Activated CD4-positive, alpha-beta T cell treated with anti-CD3 and anti-CD28 coated beads, Interleukin-2, amount 50 U/mL, for 1 hour (primary cell): ENCODE measurements at regions not wholly inside any gene's neighbourhood (a gene's known extent, or its start where the extent isn't known, plus 50 kb on each side); places are given as distances from the start of the nearest gene placed in this dataset.

ENCODE experiments used
- DNase-seq: peaks from one replicate; pipeline ENCODE4 v3.0.0-alpha.2; 2020

- no peak for DNase-seq
Measured at GRCh38 chr18:38899252-38899651, 1333.7 kb upstream of the CELF4 start.

GRCh38 chr18:38898167-38898566, 1332.6 kb upstream of the CELF4 start:
- DNase-seq, result no peak

GRCh38 chr18:38895560-38895959, 1330.0 kb upstream of the CELF4 start:
- DNase-seq, result no peak

DNA sequence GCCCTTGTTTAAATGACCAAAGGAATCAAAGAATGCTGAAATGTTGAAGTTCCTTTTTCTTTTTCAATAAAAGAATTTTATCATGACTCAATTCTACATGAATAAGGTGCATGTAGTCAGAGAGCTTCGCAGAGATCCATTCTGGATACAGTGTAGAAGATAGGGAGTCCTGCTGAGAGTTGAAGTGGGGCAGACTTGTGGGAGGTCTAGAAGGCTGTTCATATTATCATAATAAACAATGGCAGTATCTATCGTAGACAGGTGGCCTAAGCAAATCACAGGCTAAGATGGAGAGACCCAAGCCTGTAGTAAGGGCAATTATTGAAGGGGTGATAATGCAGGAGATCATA, 1322.0 kb upstream of the CELF4 start:
- no peak for DNase-seq

DNA sequence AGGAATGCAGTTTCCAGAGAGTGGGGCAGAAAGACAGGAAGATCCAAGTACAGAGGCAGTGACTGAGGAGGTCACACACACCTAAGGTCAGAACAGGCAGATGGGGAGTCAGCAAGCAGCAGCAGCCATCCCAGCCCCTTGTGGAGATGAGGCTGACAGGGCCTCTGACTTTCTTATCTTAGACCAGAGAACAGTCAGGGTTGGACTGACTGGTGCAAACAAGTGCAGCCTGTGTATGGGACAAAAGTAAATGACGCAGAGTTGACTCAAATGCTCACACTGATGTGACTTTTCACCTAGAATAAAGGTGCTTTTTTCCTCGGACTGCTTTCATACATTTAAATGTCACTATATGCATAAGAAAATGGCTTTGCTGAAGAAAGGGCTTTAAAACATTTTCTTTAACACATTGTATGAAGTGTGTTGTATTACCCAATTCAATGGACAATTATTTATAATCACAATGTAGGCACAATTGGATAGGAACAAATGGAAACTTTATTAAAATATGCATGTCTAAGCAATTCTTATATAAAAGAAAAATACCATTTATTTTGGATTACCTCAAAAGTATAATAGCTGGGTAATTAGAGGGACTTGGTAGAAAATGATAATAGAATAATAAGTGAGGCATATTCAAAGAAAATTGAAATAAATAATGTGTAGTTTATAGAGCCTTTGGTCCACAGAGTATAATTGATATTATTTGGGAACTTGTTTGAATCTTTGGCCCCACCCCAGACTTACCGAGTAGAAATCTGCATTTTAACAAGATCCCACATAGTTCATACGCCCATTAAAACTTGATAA, 1321.5 kb upstream of the CELF4 start:
- no peak for DNase-seq

DNA sequence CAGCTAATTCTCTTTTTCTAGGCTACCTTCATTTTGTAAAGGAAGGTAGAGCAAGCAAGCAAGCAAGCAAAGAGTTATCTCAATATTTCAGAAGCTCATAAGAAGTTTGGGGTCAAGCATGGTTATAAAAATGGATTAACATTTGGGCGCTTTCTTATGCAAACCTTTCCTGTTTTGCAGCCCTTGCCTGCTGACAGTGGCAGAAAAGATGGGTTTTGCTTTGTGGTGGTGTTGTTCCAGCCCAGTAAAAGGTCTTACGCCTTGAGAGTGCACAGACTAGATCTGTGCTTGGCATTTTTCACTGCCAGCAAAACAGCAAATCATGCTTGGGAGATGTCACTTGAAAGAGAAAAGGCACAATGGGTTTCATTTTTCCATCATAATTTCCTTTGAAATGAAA, 1320.6 kb upstream of the CELF4 start:
- DNase-seq, result no peak

- DNase-seq, result no peak
Measured at GRCh38 chr18:38884050-38884449, 1318.5 kb upstream of the CELF4 start.

DNA sequence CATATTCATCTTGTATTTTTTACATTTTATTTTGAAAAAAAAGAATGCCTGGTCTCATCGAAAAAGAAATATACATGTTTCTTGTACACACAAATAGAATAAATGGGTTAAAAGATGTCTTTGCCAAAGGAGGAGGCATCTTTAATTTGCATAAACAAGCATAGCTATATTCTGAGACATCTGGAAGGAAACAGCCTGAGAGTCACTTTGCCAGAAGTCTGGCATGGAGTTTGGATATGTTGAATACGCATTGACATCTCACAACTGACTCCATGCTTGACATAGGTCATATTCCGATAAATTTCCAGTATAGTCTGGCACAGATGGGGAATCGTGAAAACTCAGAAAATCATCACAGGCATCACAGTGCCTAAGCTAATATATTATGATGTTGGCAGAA, 1317.5 kb upstream of the CELF4 start:
- no peak for DNase-seq

DNA sequence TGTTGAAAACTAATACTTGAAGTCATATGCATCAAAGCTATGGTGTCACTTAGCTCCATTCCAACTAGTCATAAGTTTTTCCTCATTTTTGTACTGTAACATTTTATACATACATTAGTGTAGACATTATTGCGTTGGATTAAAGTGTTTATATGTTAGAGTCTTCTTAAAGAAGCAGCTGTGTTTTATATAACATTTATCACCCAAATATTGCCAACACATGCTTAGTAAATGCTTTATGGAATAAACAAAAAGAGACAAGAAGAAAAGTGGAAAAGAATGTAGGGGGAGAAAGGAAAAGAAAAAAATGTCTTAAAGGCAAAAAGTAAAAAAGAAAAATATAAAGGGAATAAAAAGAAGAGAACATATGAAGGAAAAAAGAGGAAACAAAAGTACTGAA, 1314.3 kb upstream of the CELF4 start:
- DNase-seq, result no peak

- DNase-seq, result no peak
Measured at GRCh38 chr18:38872342-38872741, 1306.7 kb upstream of the CELF4 start.

DNA sequence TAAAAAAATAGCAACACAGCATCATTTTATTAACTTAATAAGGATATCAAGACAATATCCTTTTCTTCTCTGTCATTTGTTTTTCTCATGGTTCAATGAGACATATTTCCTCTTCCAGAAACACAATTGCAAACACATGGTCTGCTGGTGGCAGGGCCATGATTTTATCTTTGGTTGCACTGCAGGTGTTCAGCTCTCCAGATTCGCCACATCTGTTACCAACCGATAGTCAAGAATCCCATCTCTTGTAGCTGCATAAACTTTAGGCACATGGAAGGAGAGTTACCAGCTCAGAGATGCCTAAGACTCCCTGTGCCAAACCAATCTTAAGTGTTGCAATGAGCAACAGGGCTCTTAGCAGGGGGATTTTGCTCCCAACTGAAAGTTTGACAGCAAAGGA, 1303.2 kb upstream of the CELF4 start:
- DNase-seq, result no peak

GRCh38 chr18:38867680-38868079, 1302.1 kb upstream of the CELF4 start:
- no peak for DNase-seq

DNA sequence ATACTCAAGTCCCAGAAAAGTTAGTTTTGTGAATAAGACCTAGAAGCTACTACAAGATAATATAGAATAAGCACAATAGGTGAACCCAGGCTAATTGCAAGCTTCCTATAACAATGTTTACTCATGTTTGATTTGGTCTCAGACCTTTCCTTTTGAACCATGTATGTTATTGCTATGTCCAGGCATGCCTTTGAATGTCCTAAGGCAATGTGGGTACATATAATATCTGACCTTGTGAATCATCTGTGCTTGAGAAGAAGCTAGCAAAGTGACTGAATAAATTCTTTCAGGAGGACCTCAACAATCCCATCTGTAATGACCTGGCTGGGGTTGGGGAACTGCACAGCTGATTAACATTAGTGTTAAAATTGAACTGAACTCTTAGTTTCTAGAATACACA, 1285.9 kb upstream of the CELF4 start:
- no peak for DNase-seq

DNA sequence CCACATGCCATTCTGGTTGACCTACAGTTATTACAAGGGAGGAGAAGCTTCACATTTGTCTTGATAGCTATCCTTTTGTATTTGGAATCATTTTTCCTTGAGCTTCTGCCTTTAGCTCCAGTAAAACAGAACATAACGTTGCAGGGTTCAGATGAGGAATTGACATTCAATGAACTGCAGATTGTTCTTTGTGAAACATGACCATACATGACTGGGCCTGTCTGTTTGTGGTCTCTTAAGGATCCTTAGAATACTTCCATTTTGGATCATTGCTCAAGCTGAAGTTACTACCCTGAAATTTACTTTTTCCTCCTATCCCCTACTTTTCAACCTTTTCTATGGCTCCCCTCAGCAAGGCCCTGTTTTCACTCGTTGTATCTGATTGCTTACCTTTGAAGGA, 1281.7 kb upstream of the CELF4 start:
- DNase-seq, result no peak

DNA sequence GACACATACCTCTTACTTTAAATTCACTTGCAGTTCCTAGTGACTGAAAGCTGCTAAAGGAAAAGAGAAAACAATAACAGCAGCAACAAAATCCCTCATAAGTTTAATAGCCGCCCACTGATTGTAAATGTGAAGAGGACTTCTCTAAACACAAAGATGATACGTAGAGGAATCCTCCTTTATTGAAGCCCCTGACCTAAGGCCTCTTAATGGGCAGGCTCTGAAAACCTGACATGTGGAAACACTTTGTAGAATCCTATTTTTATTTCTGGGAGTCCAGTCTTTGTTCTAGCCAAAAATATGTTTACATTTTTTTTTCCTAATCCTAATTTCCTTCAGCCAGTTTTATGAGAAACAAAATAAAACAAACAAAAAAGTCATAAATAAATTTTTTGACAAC, 1277.7 kb upstream of the CELF4 start:
- DNase-seq, result no peak

DNA sequence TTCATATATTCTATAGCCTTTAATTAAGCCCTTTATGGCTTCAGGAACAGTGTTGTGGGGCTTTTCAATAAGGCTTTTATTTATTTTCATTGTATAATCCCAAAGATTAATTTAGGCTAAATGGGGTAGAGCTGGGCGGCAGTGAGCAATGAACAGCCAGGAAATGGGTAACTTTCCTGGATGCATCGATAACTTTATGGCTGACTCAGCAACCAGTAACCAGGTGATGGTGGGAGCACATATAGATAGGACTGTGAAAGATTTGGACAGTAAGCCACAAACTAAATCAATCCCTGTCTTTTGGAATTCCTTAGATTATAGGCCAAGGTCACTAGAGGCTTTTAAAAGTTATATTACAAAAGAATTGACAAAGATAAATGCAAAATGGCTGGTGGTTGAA, 1260.6 kb upstream of the CELF4 start:
- no peak for DNase-seq

DNA sequence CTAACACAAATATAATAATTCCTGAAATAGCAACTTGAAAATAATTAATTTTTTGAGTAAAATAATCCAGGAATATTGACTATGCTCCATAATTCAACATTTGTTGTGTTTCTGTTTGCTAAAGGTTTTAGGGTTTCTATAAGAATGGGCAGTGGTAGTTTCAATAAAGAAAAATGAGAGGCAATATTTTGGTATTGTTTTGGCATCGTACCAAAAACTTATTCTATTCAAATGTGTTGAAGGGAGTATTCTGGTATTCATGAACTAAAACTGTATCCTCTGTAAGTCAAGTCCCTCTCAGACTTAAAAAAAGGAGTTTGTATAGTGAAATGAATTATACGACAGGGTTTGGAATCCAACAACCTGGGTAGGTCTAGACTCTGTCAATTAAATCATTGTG, 1245.6 kb upstream of the CELF4 start:
- DNase-seq, result no peak

DNA sequence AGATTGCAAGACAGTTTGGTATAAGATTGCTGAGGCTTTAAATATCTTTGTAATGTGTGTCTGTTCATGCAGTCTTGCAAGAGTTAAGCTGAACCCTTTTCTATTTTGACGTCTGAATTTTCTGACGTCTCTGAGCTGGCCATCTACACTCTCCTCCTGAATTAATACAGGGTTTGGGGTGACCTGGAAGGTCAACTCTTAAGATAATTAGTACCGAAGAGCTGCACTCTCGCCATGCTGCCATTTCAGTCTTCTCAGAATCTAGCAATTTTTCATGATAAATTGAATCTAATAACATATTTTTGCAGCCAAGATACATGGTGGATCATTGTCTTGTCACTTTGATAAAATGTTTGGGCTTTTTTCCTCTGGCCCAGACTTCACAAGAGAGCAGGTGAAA, 1245.2 kb upstream of the CELF4 start:
- no peak for DNase-seq

DNA sequence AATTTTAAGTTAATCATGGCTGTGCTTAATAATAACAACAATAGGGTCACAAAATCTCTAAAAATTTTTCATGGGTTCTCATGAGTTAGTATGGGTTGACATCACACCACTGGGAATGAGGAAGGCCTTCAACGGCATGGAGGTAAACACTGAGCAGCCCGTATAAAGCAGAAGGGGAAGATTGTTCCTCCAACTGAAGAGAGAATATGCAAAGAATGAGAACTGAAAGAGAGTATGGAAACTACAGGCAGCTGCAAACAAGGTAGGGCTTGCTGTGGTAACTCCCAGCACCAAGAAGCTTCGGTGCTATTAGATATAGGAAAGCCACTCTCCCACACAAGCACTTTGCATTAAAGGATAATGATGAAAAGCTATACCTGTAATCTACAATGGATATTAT, 1242.3 kb upstream of the CELF4 start:
- no peak for DNase-seq

DNA sequence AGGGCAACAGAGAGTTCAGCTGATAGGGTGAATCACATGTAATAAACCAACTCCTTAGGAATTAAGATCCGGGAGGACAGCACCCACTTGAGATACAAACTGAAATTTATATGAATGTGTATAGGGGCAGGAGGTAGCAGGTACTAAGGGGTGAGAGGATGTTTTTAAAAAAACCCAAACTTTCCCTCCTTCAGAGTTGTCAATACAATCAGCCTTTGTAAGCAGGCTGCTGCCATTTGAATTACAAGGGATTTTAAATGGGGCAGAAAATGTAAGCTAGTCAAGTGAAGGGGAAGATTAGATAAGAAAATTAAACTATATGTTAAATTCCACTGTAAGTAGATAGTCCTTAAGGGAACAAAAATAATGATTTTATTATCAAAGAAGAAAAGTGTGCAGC, 1239.7 kb upstream of the CELF4 start:
- no peak for DNase-seq

GRCh38 chr18:38801640-38802039, 1236.0 kb upstream of the CELF4 start:
- no peak for DNase-seq

DNA sequence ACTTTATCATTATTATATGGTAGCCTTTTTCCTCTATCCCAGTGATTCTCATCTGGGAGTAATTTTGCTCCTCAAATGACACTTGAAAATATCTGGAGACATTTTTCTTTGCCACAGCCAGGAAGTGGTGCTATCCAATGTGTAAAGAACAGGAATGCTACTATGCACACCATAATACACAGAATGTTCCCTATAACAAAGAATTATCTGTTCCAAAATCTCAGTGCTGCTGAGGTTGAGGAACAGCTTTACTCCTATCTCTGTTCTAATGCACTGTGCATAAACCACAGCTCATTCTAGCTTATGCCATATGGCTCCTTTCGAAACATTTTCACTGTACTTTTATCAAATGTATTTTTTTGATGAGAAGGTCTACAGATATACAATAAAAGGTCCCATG, 1231.2 kb upstream of the CELF4 start:
- no peak for DNase-seq

DNA sequence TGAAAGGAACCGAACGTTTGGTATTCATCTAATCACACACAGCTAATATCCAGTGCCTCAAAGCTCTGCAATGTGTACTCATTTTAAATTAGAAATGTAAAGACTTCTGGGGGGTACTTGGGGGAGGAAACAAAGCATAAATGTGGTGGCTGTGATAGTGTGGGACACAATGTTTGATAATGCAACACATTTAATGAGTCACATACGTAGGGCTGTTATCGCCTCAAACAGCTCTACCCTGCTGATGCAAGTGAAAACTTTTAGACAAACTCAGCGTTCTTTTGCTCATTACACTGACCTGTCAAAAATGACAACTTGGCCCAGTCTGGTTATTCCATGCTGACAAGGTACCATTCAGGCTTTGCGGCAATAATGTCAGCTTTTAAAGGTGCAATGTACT, 1227.1 kb upstream of the CELF4 start:
- no peak for DNase-seq

GRCh38 chr18:38790786-38791185, 1225.2 kb upstream of the CELF4 start:
- no peak for DNase-seq

DNA sequence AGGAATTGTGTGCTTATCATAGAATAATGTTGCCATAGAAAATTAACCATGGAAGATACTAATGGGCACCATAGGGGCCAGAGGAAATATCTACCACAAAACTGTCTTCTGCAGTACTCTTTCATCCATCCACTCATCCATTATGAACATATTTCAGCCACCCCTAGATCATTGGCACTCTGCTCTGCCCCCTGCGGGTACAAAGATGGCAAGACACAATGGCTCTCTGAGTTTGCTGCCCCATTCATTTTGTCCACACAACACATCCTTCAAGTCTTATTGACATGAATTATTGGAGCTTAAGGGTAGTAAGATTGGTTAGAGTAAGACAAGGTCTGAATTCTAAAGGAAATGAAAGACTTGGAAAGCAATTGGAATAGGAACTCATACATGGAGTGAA, 1224.7 kb upstream of the CELF4 start:
- no peak for DNase-seq

- DNase-seq, result no peak
Measured at GRCh38 chr18:38789141-38789540, 1223.5 kb upstream of the CELF4 start.
